ENCODE measurements at regions not wholly inside any gene's neighbourhood (a gene's known extent, or its start where the extent isn't known, plus 50 kb on each side); places are given as distances from the start of the nearest gene placed in this dataset.

DNA sequence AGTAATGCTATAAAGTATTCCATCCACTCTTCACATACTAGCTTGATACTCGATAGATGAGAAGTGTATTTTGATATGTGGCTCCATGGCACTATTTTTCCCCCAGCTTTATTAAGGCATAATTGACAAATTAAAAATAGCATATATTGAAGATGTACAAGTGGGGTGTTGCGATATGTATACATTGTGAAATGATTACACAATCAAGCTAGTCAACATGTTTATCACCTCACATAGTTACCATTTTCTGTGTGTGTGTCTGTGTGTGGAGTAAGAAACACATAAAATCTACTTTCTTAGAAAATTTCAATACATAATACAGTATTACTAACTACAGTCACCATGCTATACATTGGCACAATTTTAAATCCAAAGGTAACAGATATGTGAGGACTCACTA is 82.5 kb upstream of the MYT1L start:
- Mint-ChIP-seq H3K27ac (no peak overlapping the region), H3K27me3 (ENCODE audit: low read depth, poor library complexity) (peaks cover 18% of the 10 kb centered on the region), H3K4me1 (no peaks in the 10 kb centered on the region), H3K36me3 (ENCODE audit: low read depth) (no peaks in the 10 kb centered on the region), H3K4me3 (no peak overlapping the region), H3K9me3 (no peaks in the 10 kb centered on the region)
- TF ChIP-seq, protein P1, sequence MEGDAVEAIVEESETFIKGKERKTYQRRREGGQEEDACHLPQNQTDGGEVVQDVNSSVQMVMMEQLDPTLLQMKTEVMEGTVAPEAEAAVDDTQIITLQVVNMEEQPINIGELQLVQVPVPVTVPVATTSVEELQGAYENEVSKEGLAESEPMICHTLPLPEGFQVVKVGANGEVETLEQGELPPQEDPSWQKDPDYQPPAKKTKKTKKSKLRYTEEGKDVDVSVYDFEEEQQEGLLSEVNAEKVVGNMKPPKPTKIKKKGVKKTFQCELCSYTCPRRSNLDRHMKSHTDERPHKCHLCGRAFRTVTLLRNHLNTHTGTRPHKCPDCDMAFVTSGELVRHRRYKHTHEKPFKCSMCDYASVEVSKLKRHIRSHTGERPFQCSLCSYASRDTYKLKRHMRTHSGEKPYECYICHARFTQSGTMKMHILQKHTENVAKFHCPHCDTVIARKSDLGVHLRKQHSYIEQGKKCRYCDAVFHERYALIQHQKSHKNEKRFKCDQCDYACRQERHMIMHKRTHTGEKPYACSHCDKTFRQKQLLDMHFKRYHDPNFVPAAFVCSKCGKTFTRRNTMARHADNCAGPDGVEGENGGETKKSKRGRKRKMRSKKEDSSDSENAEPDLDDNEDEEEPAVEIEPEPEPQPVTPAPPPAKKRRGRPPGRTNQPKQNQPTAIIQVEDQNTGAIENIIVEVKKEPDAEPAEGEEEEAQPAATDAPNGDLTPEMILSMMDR (IDR thresholded peaks at IDR 0.05) = no peak
- no peak for DNase-seq

DNA sequence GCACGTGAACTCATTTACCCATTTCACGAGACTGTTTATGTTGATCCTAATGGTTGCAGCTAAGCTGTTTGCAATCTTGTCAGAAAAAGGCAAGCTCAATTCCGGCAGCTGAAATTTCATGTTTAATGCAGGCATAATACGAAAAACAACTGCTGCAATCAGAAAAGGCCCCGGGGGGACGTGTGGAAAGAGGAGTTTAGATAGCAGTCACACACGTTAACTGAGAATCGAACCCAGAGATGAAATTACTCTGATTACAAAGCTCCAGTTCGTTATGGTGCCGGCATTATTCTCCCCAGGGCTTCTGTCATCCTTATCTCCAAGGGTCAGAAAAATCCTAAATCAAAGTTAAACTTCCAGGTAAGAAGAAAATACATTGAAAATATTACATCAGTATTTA is 79.9 kb upstream of the MYT1L start:
- TF ChIP-seq, protein P1 (IDR thresholded peaks at IDR 0.05) = no peak
- Mint-ChIP-seq H3K27me3 (ENCODE audit: low read depth, poor library complexity) (peaks cover 6% of the 10 kb centered on the region), H3K4me3 (no peak overlapping the region), H3K27ac (no peak overlapping the region), H3K36me3 (ENCODE audit: low read depth) (no peaks in the 10 kb centered on the region), H3K4me1 (no peaks in the 10 kb centered on the region), H3K9me3 (peaks cover 5% of the 10 kb centered on the region)
- no peak for DNase-seq

DNA sequence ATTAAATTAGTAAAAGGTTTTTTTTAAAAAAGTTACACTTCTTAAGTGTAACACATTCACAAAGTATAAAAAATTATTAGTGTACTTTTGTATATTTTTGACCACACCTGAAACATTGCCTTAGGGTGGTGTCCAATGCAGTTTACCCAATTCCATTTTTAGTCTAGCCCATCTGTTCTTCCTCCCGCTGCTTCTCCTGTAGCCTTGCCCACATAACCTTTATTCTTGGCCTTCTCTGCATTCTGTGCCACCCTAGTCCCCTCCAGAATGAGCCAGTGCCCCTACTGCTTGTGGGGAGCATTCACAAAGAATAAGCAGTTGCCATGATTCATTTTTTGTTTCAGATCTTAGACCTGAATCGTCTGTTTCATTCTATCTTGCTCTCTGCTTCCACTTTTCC is 78.4 kb upstream of the MYT1L start:
- TF ChIP-seq, protein P1 (IDR thresholded peaks at IDR 0.05) = no peak
- no peak overlapping the region for H3K4me3 Mint-ChIP-seq
- no peak for DNase-seq
- H3K9me3 Mint-ChIP-seq = peaks cover 17% of the 10 kb centered on the region
- no peaks in the 10 kb centered on the region for H3K36me3 Mint-ChIP-seq (ENCODE audit: low read depth)
- peaks cover 6% of the 10 kb centered on the region for H3K27me3 Mint-ChIP-seq (ENCODE audit: low read depth, poor library complexity)
- no peaks in the 10 kb centered on the region for H3K4me1 Mint-ChIP-seq
- H3K27ac Mint-ChIP-seq = no peak overlapping the region

DNA sequence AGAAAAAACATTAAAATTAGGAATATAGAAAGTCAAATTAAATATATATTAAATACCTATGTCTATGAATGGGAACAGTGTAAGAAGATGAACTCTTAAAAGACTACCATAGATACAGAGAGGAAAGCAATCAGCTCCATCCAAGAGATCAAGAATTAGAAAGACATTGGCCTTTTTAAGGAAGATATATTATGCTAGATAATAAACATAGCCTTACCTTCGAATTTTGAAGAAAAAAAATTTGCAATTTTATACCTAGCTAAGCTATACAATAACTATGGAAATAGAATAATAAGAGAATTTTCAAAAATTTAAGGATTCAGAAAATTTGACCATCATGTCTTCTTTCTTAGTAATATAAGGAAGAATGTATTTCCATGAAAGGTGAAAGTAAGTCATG is 74.7 kb upstream of the MYT1L start:
- Mint-ChIP-seq H3K9me3 (peaks cover 17% of the 10 kb centered on the region), H3K27ac (no peak overlapping the region), H3K4me1 (no peaks in the 10 kb centered on the region), H3K27me3 (ENCODE audit: low read depth, poor library complexity) (peaks cover 10% of the 10 kb centered on the region), H3K36me3 (ENCODE audit: low read depth) (no peaks in the 10 kb centered on the region), H3K4me3 (no peak overlapping the region)
- no peak for DNase-seq
- TF ChIP-seq, protein P1 (IDR thresholded peaks at IDR 0.05) = no peak

DNA sequence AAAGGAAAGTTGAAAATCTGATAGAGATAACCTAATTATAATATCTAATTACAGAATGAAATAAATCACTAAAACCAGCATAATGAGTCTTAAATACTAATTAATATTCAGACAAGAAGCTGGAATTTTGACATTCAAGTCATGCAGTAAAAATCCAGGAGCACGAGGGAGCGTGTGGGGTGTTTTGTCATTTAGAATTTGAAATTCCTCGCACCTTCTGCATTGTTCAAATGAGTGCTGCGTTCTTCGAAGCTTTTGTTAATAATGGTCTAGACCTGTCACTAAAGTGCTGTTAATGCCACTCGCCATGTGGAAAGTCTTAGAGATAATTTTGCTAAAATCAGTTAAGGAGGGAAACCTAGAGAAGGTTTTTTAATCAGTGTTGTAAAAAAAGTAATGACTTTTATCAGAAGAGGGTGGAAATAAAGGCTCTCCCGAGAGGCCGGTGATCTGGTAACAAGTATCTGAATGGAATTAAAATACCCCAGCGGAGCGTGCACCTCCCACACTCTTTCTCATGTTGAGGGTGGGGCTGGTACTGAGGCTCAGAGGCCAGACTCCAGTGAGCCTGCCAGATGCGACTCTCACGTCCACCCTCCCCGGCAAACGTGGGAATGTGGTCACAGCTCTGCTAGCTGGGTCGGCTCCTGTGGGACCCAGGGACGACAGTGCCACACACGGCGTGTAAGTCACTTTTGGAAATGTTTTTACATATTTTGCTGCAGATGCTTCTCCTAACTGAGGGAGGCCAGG is 69.4 kb upstream of the MYT1L start:
- Mint-ChIP-seq H3K27me3 (ENCODE audit: low read depth, poor library complexity) (peaks cover 8% of the 10 kb centered on the region), H3K27ac (no peak overlapping the region), H3K4me3 (no peak overlapping the region), H3K4me1 (no peaks in the 10 kb centered on the region), H3K9me3 (peaks cover 13% of the 10 kb centered on the region), H3K36me3 (ENCODE audit: low read depth) (no peaks in the 10 kb centered on the region)
- TF ChIP-seq, protein P1 (IDR thresholded peaks at IDR 0.05) = no peak
- no peak for DNase-seq

DNA sequence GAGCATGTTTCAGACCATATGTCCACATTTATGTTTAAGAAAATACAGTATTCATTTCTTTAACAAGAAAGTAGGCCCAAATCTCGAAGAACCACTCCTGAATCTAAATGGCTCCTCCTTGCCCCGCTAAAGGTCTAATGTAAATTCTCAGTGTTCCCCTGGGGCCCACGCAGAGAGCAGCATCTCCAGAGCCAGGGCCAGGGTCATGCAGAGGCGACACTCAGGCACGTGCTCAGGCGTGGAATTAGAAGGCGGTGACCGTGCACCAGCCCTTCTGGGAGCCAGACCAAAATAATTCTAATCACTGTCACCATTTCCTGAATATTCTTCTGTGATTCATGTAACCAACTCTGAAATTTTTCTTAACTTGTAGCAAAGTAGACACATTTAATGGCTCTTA is 68.3 kb upstream of the MYT1L start:
- Mint-ChIP-seq H3K27me3 (ENCODE audit: low read depth, poor library complexity) (peaks cover 8% of the 10 kb centered on the region), H3K4me1 (no peaks in the 10 kb centered on the region), H3K27ac (peak overlapping the region; percentile 79), H3K36me3 (ENCODE audit: low read depth) (no peaks in the 10 kb centered on the region), H3K4me3 (no peak overlapping the region), H3K9me3 (peaks cover 10% of the 10 kb centered on the region)
- TF ChIP-seq, protein P1 (IDR thresholded peaks at IDR 0.05) = no peak
- DNase-seq = no peak

Measured in nephron progenitor cell (in vitro differentiated cells).